G401.6 (cell line): ENCODE measurements at regions not wholly inside any gene's neighbourhood (a gene's known extent, or its start where the extent isn't known, plus 50 kb on each side); places are given as distances from the start of the nearest gene placed in this dataset.
"Not testable (repeated sequence)": the region's sequence is repeated elsewhere in the genome, so short reads cannot be mapped to it uniquely, and the experiment has no call there.

Source experiments
- FAIRE-seq: peaks from 2 replicates; lab custom pipeline; 2012; peaks lifted over from hg19 to GRCh38; lab: Jason Lieb, UNC

GRCh38 chr2:138319616-138320015, 182.0 kb upstream of the SPOPL start:
- no peak for FAIRE-seq

- no peak for FAIRE-seq
Measured at GRCh38 chr2:138321458-138321857, 180.1 kb upstream of the SPOPL start.

GRCh38 chr2:138323382-138324067, 178.0 kb upstream of the SPOPL start:
- no peak for FAIRE-seq

DNA sequence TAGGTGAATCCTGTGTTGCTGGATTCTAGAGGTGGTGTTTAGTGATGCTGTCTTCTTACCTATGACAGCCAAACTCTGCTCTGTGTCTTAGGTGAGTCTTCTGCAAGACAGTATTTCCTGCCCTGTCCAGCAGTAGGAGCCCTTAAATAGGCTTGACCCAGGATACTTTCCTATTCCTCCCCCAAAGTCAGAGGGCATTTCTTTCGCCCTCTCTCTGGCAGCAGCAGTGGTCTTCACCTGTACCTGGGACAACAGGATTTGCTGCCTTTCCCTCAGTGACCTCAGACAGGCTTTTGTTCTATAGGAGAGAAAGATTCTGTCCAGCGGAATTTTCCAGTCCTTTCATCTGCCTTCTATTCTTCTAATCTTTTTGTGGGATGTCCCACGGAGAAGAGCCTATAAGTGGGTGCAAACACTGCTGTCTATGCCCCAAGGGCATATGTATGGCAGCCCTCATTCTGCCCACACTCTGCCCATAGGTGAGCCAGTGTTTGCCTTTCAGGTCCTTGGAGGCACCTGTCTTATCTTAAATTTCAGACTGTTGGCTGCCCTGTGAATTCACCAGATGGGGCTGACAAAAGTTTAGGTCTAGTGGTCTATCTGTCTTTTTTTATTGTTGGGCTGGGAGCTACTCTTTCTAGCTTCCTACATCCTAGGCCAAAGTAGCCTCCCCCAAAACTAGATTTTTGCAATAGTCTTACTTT, 177.3 kb upstream of the SPOPL start:
- no peak for FAIRE-seq

GRCh38 chr2:138327967-138328366, 173.6 kb upstream of the SPOPL start:
- FAIRE-seq = no peak

GRCh38 chr2:138329162-138329561, 172.4 kb upstream of the SPOPL start:
- FAIRE-seq = no peak

- FAIRE-seq = no peak
Measured at GRCh38 chr2:138329591-138329990, 172.0 kb upstream of the SPOPL start.

GRCh38 chr2:138333121-138333520, 168.4 kb upstream of the SPOPL start:
- FAIRE-seq = no peak

- FAIRE-seq = no peak
Measured at GRCh38 chr2:138333677-138334076, 167.9 kb upstream of the SPOPL start.

GRCh38 chr2:138334323-138334722, 167.2 kb upstream of the SPOPL start:
- FAIRE-seq = no peak

DNA sequence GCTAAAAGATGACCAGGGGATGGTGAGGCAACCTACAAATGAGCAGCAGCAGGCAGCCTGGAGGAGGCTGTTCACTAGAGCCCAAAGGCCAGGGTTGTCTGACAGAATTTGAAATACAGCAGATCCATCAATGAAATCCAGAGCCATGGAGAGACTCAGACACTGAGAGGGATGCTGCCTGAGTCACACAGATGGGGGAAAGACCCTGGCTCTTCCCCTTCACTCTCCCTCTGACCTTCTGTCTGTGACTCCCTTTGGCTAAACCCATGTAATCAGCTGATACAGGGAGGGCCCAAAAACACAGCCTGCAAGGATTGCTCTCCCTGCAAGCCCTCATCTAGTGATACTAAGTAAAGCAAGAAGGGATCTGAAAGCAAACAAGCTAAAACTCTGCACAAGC, 166.5 kb upstream of the SPOPL start:
- FAIRE-seq = no peak

DNA sequence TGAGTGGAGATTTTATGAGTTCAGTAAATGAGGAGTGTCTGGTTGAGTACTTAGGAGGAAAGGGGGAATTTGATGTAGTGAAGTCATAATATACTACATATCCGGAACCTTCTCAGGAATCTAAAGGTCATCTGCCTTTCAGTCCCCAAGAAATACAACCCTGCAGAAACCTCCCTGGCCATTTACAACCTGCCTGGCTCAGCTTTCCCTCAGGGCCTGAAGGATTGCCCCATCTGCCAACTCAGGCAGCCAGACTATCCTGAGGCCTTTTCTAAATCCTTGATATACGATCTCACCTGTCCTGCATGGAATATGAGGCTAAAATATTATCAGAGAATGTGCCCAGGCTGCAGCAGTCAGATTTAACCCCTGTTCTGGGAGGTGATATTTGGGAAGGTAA, 165.4 kb upstream of the SPOPL start:
- no peak for FAIRE-seq

- no peak for FAIRE-seq
Measured at GRCh38 chr2:138355244-138355643, 146.3 kb upstream of the SPOPL start.

DNA sequence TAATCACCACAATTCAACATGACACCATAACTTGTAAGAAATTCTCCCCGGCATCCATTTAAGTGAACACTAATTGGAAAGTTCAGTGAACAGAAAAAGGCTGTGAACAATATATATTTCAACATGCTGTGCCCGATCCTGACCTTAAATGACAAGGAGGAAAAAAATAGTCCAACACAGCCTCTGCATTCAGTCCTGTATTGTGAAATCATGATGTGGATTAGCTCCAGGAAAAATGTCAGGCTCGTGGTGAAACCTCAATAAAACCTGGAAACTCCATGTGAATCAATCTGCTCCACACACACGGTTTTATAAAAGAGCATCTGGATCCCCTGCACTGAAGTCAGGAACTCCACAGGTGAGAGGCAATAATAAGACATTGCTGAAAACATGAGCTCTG, 145.4 kb upstream of the SPOPL start:
- FAIRE-seq = no peak

GRCh38 chr2:138359532-138359931, 142.0 kb upstream of the SPOPL start:
- FAIRE-seq = no peak

GRCh38 chr2:138364554-138365162, 136.9 kb upstream of the SPOPL start:
- FAIRE-seq = no peak

DNA sequence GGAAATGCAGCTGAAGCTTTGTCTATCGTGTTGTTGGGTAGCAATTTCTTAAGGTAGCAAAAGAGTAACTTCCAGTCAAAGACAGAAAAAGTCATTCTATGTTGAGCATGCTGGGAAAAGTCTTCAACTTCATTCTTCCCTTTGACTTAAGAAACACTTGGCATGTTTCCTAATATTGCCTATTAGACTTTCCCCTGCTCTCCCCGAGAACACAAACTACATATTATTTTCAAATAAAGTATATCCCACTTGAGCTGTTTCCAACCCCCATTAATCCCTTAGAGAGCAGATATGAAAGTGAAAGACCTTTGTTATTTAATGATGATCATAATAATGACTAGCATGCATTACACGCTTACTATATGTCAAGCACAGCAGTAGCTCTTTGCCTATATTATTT, 136.0 kb upstream of the SPOPL start:
- FAIRE-seq = no peak

GRCh38 chr2:138369856-138370255, 131.7 kb upstream of the SPOPL start:
- no peak for FAIRE-seq

GRCh38 chr2:138373993-138374408, 127.6 kb upstream of the SPOPL start:
- peak; percentile 55 for FAIRE-seq

- peak; percentile 41 for FAIRE-seq
Measured at GRCh38 chr2:138381373-138381772, 120.2 kb upstream of the SPOPL start.

- FAIRE-seq = no peak
Measured at GRCh38 chr2:138382672-138383071, 118.9 kb upstream of the SPOPL start.

DNA sequence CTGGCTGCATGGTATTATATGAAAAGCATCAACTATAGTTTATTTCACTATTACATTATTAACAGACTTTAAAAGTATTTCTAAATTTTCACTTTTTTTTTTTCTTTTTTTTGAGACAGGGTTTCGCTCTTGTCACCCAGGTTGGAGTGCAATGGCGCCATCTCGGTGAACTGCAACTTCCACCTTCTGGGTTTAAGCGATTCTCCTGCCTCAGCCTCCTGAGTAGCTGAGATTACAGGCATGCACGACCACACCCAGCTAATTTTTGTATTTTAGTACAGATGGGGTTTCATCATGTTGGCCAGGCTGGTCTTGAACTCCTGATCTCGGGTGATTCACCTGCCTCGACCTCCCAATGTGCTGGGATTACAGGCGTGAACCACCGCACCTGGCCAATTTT, 115.4 kb upstream of the SPOPL start:
- not testable (repeated sequence) for FAIRE-seq

DNA sequence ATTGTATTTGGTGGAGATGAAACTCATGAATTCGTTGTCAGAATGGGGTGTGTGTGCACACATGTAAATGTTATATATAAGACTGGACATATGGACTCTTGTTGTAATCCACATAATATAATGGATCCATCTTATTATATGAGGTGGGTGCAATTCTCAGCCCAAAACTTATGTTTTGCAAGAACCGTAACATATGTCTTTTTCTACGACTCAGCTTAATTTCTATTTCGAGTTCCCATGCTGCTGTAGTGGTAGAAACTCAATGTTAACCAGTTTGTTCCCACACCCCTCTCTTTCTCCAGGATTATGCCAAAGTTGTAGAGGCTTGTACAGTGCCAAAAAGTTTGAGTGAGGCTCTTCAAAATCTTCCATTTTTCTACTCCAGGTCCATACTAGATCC, 112.5 kb upstream of the SPOPL start:
- no peak for FAIRE-seq
